H1 (cell line): ENCODE measurements at regions not wholly inside any gene's neighbourhood (a gene's known extent, or its start where the extent isn't known, plus 50 kb on each side); places are given as distances from the start of the nearest gene placed in this dataset.

ENCODE experiments used
- CTCF ChIA-PET: fragments of 300-600 bp; sonication (Branson Sonifier 250); formaldehyde crosslinking; loops from one replicate; lab custom pipeline; 2021; ENCODE audit not compliant: partially characterized antibody; lab: Charles Lee
- POLR2A ChIA-PET: fragments of 300-600 bp; sonication (Branson Sonifier 250); formaldehyde crosslinking; loops from one replicate; lab custom pipeline; 2021; ENCODE audit warnings: inconsistent platforms; ENCODE audit not compliant: partially characterized antibody; lab: Charles Lee
- DNase-seq, 2 experiments: peaks; one replicate each; pipeline versions ENCODE4 v3.0.0 to v3.0.0-alpha.2; 2010 to 2022; ENCODE audit warnings: low spot score in 2 of 2, low read depth in 1 of 2, mixed read lengths in 1 of 2
- FAIRE-seq: peaks from 2 replicates; lab custom pipeline; 2011; peaks lifted over from hg19 to GRCh38; lab: Jason Lieb, UNC
- H2AFZ ChIP-seq: 2 replicates; pipeline ENCODE4 v1.8.1; 2012; ENCODE audit warnings: low read length, inconsistent platforms
- H2AK5ac ChIP-seq: 2 replicates; pipeline ENCODE4 v1.6.1; 2013; ENCODE audit warnings: low read depth, low read length
- H2BK120ac ChIP-seq: replicated peaks from 2 replicates; pipeline ENCODE3; 2013; ENCODE audit warnings: low read depth, low read length, inconsistent platforms
- H2BK12ac ChIP-seq: 2 replicates; pipeline ENCODE4 v1.6.1; 2013; ENCODE audit warnings: low read depth, low read length
- H2BK15ac ChIP-seq: 2 replicates; pipeline ENCODE4 v1.6.1; 2013; ENCODE audit warnings: low read length
- H2BK20ac ChIP-seq: 2 replicates; pipeline ENCODE4 v1.6.1; 2013; ENCODE audit warnings: low read length
- H2BK5ac ChIP-seq: 2 replicates; pipeline ENCODE4 v1.6.1; 2013; ENCODE audit warnings: low read depth, low read length
- H3K14ac ChIP-seq: 2 replicates; pipeline ENCODE4 v1.6.1; 2013; ENCODE audit warnings: inconsistent platforms; ENCODE audit not compliant: insufficient read length
- H3K18ac ChIP-seq: 2 replicates; pipeline ENCODE4 v1.6.1; 2013; ENCODE audit warnings: low read length; ENCODE audit errors: extremely low read depth
- H3K23ac ChIP-seq: 2 replicates; pipeline ENCODE4 v1.6.1; 2013; ENCODE audit warnings: inconsistent platforms; ENCODE audit not compliant: insufficient read length
- H3K23me2 ChIP-seq: 2 replicates; pipeline ENCODE4 v1.6.1; 2013; ENCODE audit warnings: low read depth, low read length
- H3K27ac ChIP-seq: 2 replicates; pipeline ENCODE4 v1.6.1; 2011; ENCODE audit warnings: low read depth, low read length, inconsistent platforms
- H3K27me3 ChIP-seq, 4 experiments: replicated peaks in 1 of 4; 1 replicate in 1 of 4; 2 replicates in 3 of 4; pipeline versions ENCODE4 v1.6.1 to v1.8.1; 2011 to 2013; ENCODE audit warnings: low read length in 3 of 4, mild to moderate bottlenecking in 3 of 4, inconsistent platforms in 2 of 4, mixed read lengths in 2 of 4, moderate library complexity in 1 of 4; ENCODE audit not compliant: control insufficient read depth in 3 of 4, insufficient read depth in 3 of 4; ENCODE audit errors: extremely low read depth in 1 of 4
- H3K36me3 ChIP-seq, 4 experiments: 2 replicates each; pipeline versions ENCODE4 v1.6.1 to v1.8.1; 2011 to 2013; ENCODE audit warnings: mild to moderate bottlenecking in 4 of 4, low read length in 3 of 4, moderate library complexity in 2 of 4, control low read depth in 1 of 4, inconsistent platforms in 1 of 4; ENCODE audit not compliant: insufficient read depth in 4 of 4, control insufficient read depth in 2 of 4
- H3K4ac ChIP-seq: replicated peaks from 2 replicates; pipeline ENCODE3; 2013; ENCODE audit warnings: low read length, low read depth, mixed read lengths, inconsistent platforms; ENCODE audit not compliant: insufficient read length
- H3K4me1 ChIP-seq, 4 experiments: replicated peaks in 1 of 4; 1 replicate in 1 of 4; 2 replicates in 3 of 4; pipeline versions ENCODE4 v1.6.1 to v1.8.1; 2011 to 2013; ENCODE audit warnings: low read length in 3 of 4, inconsistent platforms in 2 of 4, mixed read lengths in 1 of 4; ENCODE audit not compliant: insufficient read depth in 4 of 4, control insufficient read depth in 3 of 4
- H3K4me2 ChIP-seq, 2 experiments: 2 replicates each; pipeline versions ENCODE4 v1.6.1 to v1.8.1; 2011 to 2013; ENCODE audit warnings: low read depth in 2 of 2, low read length in 2 of 2, control low read depth in 1 of 2, inconsistent platforms in 1 of 2, mild to moderate bottlenecking in 1 of 2; ENCODE audit not compliant: insufficient read depth in 1 of 2
- H3K4me3 ChIP-seq, 4 experiments: fragments of 200-600, 300-600 bp in 1 of 4; sonication (generic), shearing (Covaris generic), sonication (Bioruptor Twin) in 1 of 4; 2 replicates each; pipeline versions ENCODE4 v1.5.1 to v1.8.1; 2011 to 2016; ENCODE audit warnings: low read length in 4 of 4, low read depth in 3 of 4, control low read depth in 2 of 4, inconsistent platforms in 2 of 4, mild to moderate bottlenecking in 2 of 4, mixed read lengths in 1 of 4, moderate library complexity in 1 of 4; ENCODE audit not compliant: insufficient read depth in 2 of 4; ENCODE audit errors: extremely low read depth in 1 of 4
- H3K56ac ChIP-seq: replicated peaks from 2 replicates; pipeline ENCODE3; 2013; ENCODE audit warnings: low read depth, mild to moderate bottlenecking, mixed read lengths, low read length, inconsistent platforms; ENCODE audit not compliant: insufficient read length
- H3K79me1 ChIP-seq: 2 replicates; pipeline ENCODE4 v1.6.1; 2013; ENCODE audit warnings: low read depth, low read length, control low read depth
- H3K79me2 ChIP-seq, 2 experiments: 2 replicates each; pipeline versions ENCODE4 v1.6.1 to v1.8.1; 2012 to 2013; ENCODE audit warnings: low read length in 2 of 2, mild to moderate bottlenecking in 2 of 2, inconsistent platforms in 1 of 2; ENCODE audit not compliant: insufficient read depth in 2 of 2, control insufficient read depth in 1 of 2
- H3K9ac ChIP-seq, 4 experiments: replicated peaks in 1 of 4; 1 replicate in 1 of 4; 2 replicates in 3 of 4; pipeline versions ENCODE4 v1.6.1 to v1.8.1; 2011 to 2013; ENCODE audit warnings: low read depth in 3 of 4, low read length in 3 of 4, control low read depth in 2 of 4, mild to moderate bottlenecking in 2 of 4, moderate library complexity in 2 of 4, inconsistent platforms in 1 of 4; ENCODE audit errors: extremely low read depth in 1 of 4
- H3K9me3 ChIP-seq, 2 experiments: 2 replicates each; pipeline versions ENCODE4 v1.6.1 to v1.8.1; 2012 to 2013; ENCODE audit warnings: mild to moderate bottlenecking in 2 of 2, moderate library complexity in 2 of 2, control low read depth in 1 of 2, inconsistent platforms in 1 of 2, low read depth in 1 of 2, low read length in 1 of 2, mixed read lengths in 1 of 2; ENCODE audit not compliant: insufficient read depth in 2 of 2
- H4K20me1 ChIP-seq, 2 experiments: replicated peaks in 1 of 2; 2 replicates each; pipeline versions ENCODE3 to v1.8.1; 2011 to 2013; ENCODE audit warnings: inconsistent platforms in 2 of 2, low read length in 2 of 2, mild to moderate bottlenecking in 1 of 2; ENCODE audit not compliant: insufficient read depth in 2 of 2, control insufficient read depth in 1 of 2
- H4K5ac ChIP-seq: 2 replicates; pipeline ENCODE4 v1.6.1; 2013; ENCODE audit warnings: low read length, low read depth, mixed read lengths, inconsistent platforms; ENCODE audit not compliant: insufficient read length
- H4K8ac ChIP-seq: 2 replicates; pipeline ENCODE4 v1.8.0; 2013; ENCODE audit warnings: mild to moderate bottlenecking, moderate library complexity, low read length, inconsistent platforms; ENCODE audit not compliant: insufficient read depth; ENCODE audit errors: extremely low read depth
- H4K91ac ChIP-seq: replicated peaks from 2 replicates; pipeline ENCODE3; 2013; ENCODE audit warnings: low read length, mixed read lengths, inconsistent platforms; ENCODE audit not compliant: insufficient read length
- BACH1 ChIP-seq: IDR thresholded peaks from 2 replicates; pipeline ENCODE4 v1.6.1; 2012; ENCODE audit warnings: low read length, improper control_type of control experiment
- BRCA1 ChIP-seq: IDR thresholded peaks from 2 replicates; pipeline ENCODE4 v1.6.1; 2012; ENCODE audit warnings: low read depth, low read length, improper control_type of control experiment
- CBX8 ChIP-seq: fragments of 300-800, 300-1000 bp; sonication (generic); IDR thresholded peaks from 2 replicates; pipeline ENCODE4 v1.7.1; 2016; ENCODE audit warnings: low read depth, low read length, borderline replicate concordance
- CHD1 ChIP-seq: IDR thresholded peaks from 2 replicates; pipeline ENCODE4 v1.6.1; 2012; ENCODE audit warnings: low read depth, low read length, improper control_type of control experiment
- E2F6 ChIP-seq: IDR thresholded peaks from 2 replicates; pipeline ENCODE4 v1.6.1; 2012; ENCODE audit warnings: inconsistent platforms
- GTF2F1 ChIP-seq: IDR thresholded peaks from 2 replicates; pipeline ENCODE4 v1.6.1; 2012; ENCODE audit warnings: low read depth, low read length, improper control_type of control experiment, borderline replicate concordance
- HDAC2 ChIP-seq, 2 experiments: fragments of 300-600 bp in 1 of 2; sonication (generic) in 1 of 2; IDR thresholded peaks; 2 replicates each; pipeline ENCODE4 v1.6.1; 2011 to 2012; ENCODE audit warnings: low read depth in 2 of 2, low read length in 2 of 2, mild to moderate bottlenecking in 2 of 2, moderate library complexity in 2 of 2, borderline replicate concordance in 1 of 2, inconsistent platforms in 1 of 2
- NRF1 ChIP-seq: IDR thresholded peaks from 2 replicates; pipeline ENCODE4 v1.6.1; 2011; ENCODE audit warnings: mild to moderate bottlenecking, low read depth, low read length, improper control_type of control experiment
- RNF2 ChIP-seq: fragments of 200-900, 300-1000 bp; sonication (generic); IDR thresholded peaks from 2 replicates; pipeline ENCODE4 v1.7.1; 2016; ENCODE audit warnings: borderline replicate concordance, low read depth, mild to moderate bottlenecking, antibody characterized with exemption, low read length; ENCODE audit not compliant: poor library complexity, severe bottlenecking; ENCODE audit errors: missing control alignments
- TEAD4 ChIP-seq: IDR thresholded peaks from 2 replicates; pipeline ENCODE4 v1.6.1; 2012; ENCODE audit warnings: low read depth, low read length, inconsistent platforms, mixed read lengths
- USF2 ChIP-seq: IDR thresholded peaks from 2 replicates; pipeline ENCODE4 v1.6.1; 2011; ENCODE audit warnings: low read length, improper control_type of control experiment
- WGBS, 2 experiments: shearing (Covaris generic) in 1 of 2; methylation state at CpG; one replicate each; pipeline versions ENCODE4 v1.1.6 to v1.1.7; 2013 to 2015; ENCODE audit warnings: low lambda C conversion rate in 2 of 2, mixed read lengths in 2 of 2, inconsistent platforms in 1 of 2, low coverage in 1 of 2, missing lambda C conversion rate in 1 of 2; ENCODE audit not compliant: insufficient replicate concordance in 2 of 2, insufficient coverage in 1 of 2, insufficient read length in 1 of 2; ENCODE audit errors: extremely low coverage in 1 of 2, missing lambda C conversion rate in 1 of 2; 5-methylcytosine and 5-hydroxymethylcytosine counted together

- H4K8ac ChIP-seq: no peak overlapping the region
- H3K9me3 ChIP-seq: no peaks in the 10 kb centered on the region; a peak in 1 of 4 replicates
- H3K56ac ChIP-seq: no peak overlapping the region
- no peak overlapping the region for H2AFZ ChIP-seq
- ChIA-PET CTCF (no interaction called here), POLR2A (no interaction called here)
- H2BK15ac ChIP-seq: no peak overlapping the region
- H3K4me1 ChIP-seq: peaks cover 0 to 3% (median 2%) of the 10 kb centered on the region in 4 experiments; a peak in 2 of 7 replicates
- no peak overlapping the region for H3K4ac ChIP-seq
- H2AK5ac ChIP-seq: no peak overlapping the region
- H4K20me1 ChIP-seq: no peaks in the 10 kb centered on the region
- H2BK20ac ChIP-seq: no peak overlapping the region
- no peak overlapping the region for H2BK12ac ChIP-seq
- WGBS, 2 experiments: 89% methylated on average over 9 of the region's 9 CpGs; no CpG with 5 or more reads in 1 of the 2 experiments
- no peak overlapping the region for H3K14ac ChIP-seq
- no peak overlapping the region for H3K4me2 ChIP-seq
- H4K91ac ChIP-seq: no peak overlapping the region
- H3K79me1 ChIP-seq: no peaks in the 10 kb centered on the region
- no peaks in the 10 kb centered on the region for H3K36me3 ChIP-seq
- FAIRE-seq (no peak), DNase-seq (no peak)
- H3K27ac ChIP-seq: no peak overlapping the region
- no peak overlapping the region for H4K5ac ChIP-seq
- no peaks in the 10 kb centered on the region for H3K27me3 ChIP-seq
- H3K18ac ChIP-seq: no peak overlapping the region
- no peak overlapping the region for H3K23ac ChIP-seq
- no peaks in the 10 kb centered on the region for H3K79me2 ChIP-seq
- H2BK120ac ChIP-seq: no peak overlapping the region
- no peaks in the 10 kb centered on the region for H3K23me2 ChIP-seq
- no peak overlapping the region for H2BK5ac ChIP-seq
- H3K4me3 ChIP-seq: no peak overlapping the region
- H3K9ac ChIP-seq: no peak overlapping the region
- TF ChIP-seq RNF2 (no peak), CHD1 (no peak), GTF2F1 (no peak), HDAC2 (IDR thresholded peaks at IDR 0.05; ENCODE audit: borderline replicate concordance in 1 of 2, low read depth in 2 of 2, low read length in 2 of 2) (no peak), USF2 (no peak), TEAD4 (no peak), E2F6 (no peak), BACH1 (no peak), BRCA1 (no peak), CBX8 (no peak), NRF1 (no peak)
Observed at GRCh38 chr7:116363637-116364432, 135.7 kb upstream of the CAV2 start.
